ENCODE measurements at regions not wholly inside any gene's neighbourhood (a gene's known extent, or its start where the extent isn't known, plus 50 kb on each side); places are given as distances from the start of the nearest gene placed in this dataset.

GRCh38 chrX:22520128-22520828, 247.6 kb downstream of the CBLL2 start:
- Histone ChIP-seq H3K9ac (ENCODE audit: insufficient read depth in 1 of 2, low read depth in 2 of 2, low read length in 2 of 2) (no peak overlapping the region), H2AFZ (ENCODE audit: low read depth, low read length) (no peak overlapping the region), H3K4me2 (ENCODE audit: insufficient read depth, low read length) (no peak overlapping the region), H3K9me1 (ENCODE audit: control insufficient read depth, insufficient read depth, low read length) (no peaks in the 10 kb centered on the region), H3K27me3 (ENCODE audit: control insufficient read depth in 2 of 2, insufficient read depth in 2 of 2, low read length in 2 of 2) (no peaks in the 10 kb centered on the region), H3K4me3 (no peak overlapping the region), H3K27ac (ENCODE audit: extremely low read depth, low read depth, low read length) (no peak overlapping the region), H3K36me3 (ENCODE audit: control insufficient read depth, insufficient read depth, low read length) (no peaks in the 10 kb centered on the region), H4K20me1 (replicated peaks; ENCODE audit: control insufficient read depth, insufficient read depth, low read length) (no peaks in the 10 kb centered on the region), H3K9me3 (replicated peaks; ENCODE audit: control insufficient read depth, insufficient read depth, low read depth, low read length) (no peaks in the 10 kb centered on the region), H3K4me1 (replicated peaks in 1 of 2; ENCODE audit: control insufficient read depth in 2 of 2, insufficient read depth in 2 of 2, low read length in 2 of 2) (no peaks in the 10 kb centered on the region), H3K79me2 (ENCODE audit: control insufficient read depth, insufficient read depth, low read length) (no peaks in the 10 kb centered on the region)
- no peak for ATAC-seq
- ChIA-PET CTCF (ENCODE audit: low intra/inter-chr PET ratio) (no interaction called here), POLR2A (no interaction called here)
- intact Hi-C loops (cut with micrococcal nuclease) = no loop called here
- BruUV-seq (replicated peaks) = no TSS peak
- 2% methylated on average over 5 of the region's 5 CpGs for WGBS (ENCODE audit: insufficient coverage, low coverage, missing lambda C conversion rate)
- no peak for FAIRE-seq
- no peak for DNase-seq (ENCODE audit: extremely low read depth in 1 of 4, low spot score in 3 of 4)
- TF ChIP-seq, protein P1, sequence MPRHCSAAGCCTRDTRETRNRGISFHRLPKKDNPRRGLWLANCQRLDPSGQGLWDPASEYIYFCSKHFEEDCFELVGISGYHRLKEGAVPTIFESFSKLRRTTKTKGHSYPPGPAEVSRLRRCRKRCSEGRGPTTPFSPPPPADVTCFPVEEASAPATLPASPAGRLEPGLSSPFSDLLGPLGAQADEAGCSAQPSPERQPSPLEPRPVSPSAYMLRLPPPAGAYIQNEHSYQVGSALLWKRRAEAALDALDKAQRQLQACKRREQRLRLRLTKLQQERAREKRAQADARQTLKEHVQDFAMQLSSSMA (CRISPR knock-in tag; IDR thresholded peaks at IDR 0.05) = no peak
- no peak for TF ChIP-seq ZNF217 (CRISPR knock-in tag; IDR thresholded peaks at IDR 0.05)
- TF ChIP-seq VEZF1 (CRISPR knock-in tag; IDR thresholded peaks at IDR 0.05) = no peak
- TF ChIP-seq, protein P2, sequence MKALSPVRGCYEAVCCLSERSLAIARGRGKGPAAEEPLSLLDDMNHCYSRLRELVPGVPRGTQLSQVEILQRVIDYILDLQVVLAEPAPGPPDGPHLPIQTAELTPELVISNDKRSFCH (CRISPR knock-in tag; IDR thresholded peaks at IDR 0.05) = no peak
- TF ChIP-seq, protein P2 (tag; IDR thresholded peaks at IDR 0.05) = no peak
- no peak for TF ChIP-seq HDAC2 (IDR thresholded peaks at IDR 0.05)
- TF ChIP-seq RREB1 (CRISPR knock-in tag; IDR thresholded peaks at IDR 0.05) = no peak
- TF ChIP-seq ZNF696 (CRISPR knock-in tag; conservative IDR thresholded peaks at IDR 0.05) = no peak
- TF ChIP-seq MEF2A (IDR thresholded peaks at IDR 0.05; ENCODE audit: control insufficient read depth, low read depth, low read length) = no peak
- in situ Hi-C loops (cut with MboI) = no loop called here
